Spleen (tissue), 11 donors: ENCODE measurements at regions not wholly inside any gene's neighbourhood (a gene's known extent, or its start where the extent isn't known, plus 50 kb on each side); places are given as distances from the start of the nearest gene placed in this dataset.

Source experiments
- DNase-seq: peaks from one replicate; pipeline ENCODE4 v3.0.0-alpha.2; 2020
- H3K27ac ChIP-seq, 8 donors: fragments of 200-600 bp; sonication (generic) in 7 of 8; 1 replicate in 4 of 8; 2 replicates in 4 of 8; pipeline versions ENCODE4 v1.5.0 to v1.8.0; 2016 to 2021; ENCODE audit warnings: inconsistent platforms in 4 of 8, mild to moderate bottlenecking in 4 of 8, moderate library complexity in 1 of 8
- H3K27me3 ChIP-seq, 7 donors: fragments of 200-600 bp; sonication (generic) in 6 of 7; replicated peaks in 1 of 7; 1 replicate in 4 of 7; 2 replicates in 3 of 7; pipeline versions ENCODE4 v1.5.0 to v1.8.0; 2016 to 2021; ENCODE audit warnings: inconsistent platforms in 3 of 7, mild to moderate bottlenecking in 1 of 7
- H3K36me3 ChIP-seq, 6 donors: fragments of 200-600 bp; sonication (generic) in 5 of 6; 1 replicate in 4 of 6; 2 replicates in 2 of 6; pipeline versions ENCODE4 v1.5.0 to v1.8.0; 2016 to 2021; ENCODE audit warnings: inconsistent platforms in 2 of 6
- H3K4me1 ChIP-seq, 6 donors: fragments of 200-600 bp; sonication (generic) in 5 of 6; 1 replicate in 3 of 6; 2 replicates in 3 of 6; pipeline versions ENCODE4 v1.5.0 to v1.8.0; 2016 to 2021; ENCODE audit warnings: inconsistent platforms in 3 of 6
- H3K4me3 ChIP-seq, 8 donors: fragments of 200-600 bp; sonication (generic) in 7 of 8; 1 replicate in 4 of 8; 2 replicates in 4 of 8; pipeline versions ENCODE4 v1.5.0 to v1.8.0; 2016 to 2021; ENCODE audit warnings: inconsistent platforms in 4 of 8, mild to moderate bottlenecking in 4 of 8, moderate library complexity in 2 of 8
- H3K9me3 ChIP-seq, 8 donors: fragments of 200-600 bp; sonication (generic) in 7 of 8; 1 replicate in 4 of 8; 2 replicates in 4 of 8; pipeline versions ENCODE4 v1.5.0 to v1.8.0; 2016 to 2021; ENCODE audit warnings: inconsistent platforms in 4 of 8
- POLR2A ChIP-seq, 3 donors: fragments of 450-650 bp; IDR thresholded peaks; one replicate each; pipeline ENCODE4 v1.5.1; 2017; ENCODE audit warnings: antibody characterized with exemption in 3 of 3, mild to moderate bottlenecking in 1 of 3
- POLR2AphosphoS5 ChIP-seq, 3 donors: sonication (generic); formaldehyde crosslinking; IDR thresholded peaks; one replicate each; pipeline ENCODE4 v1.5.1; 2017; ENCODE audit warnings: antibody characterized with exemption in 3 of 3
- WGBS, 5 donors: extraction: QIAGEN DNeasy Blood & Tissue Kit in 3 of 5; methylation state at CpG; one replicate each; pipeline versions ENCODE4 v1.1.5 to v1.1.7; 2013 to 2018; 5-methylcytosine and 5-hydroxymethylcytosine counted together
- intact Hi-C: fragments of 100-400 bp; cut with DNase I; formaldehyde crosslinking; loops from one replicate; pipeline ENCODE4 v1.15.0; 2023; ENCODE audit warnings: low total_unique reads
- TF ChIP-seq, protein P1 (sequence below), 11 experiments: fragments of 200-600 bp in 7 of 11; fragments of 450-650 bp in 4 of 11; sonication (generic) in 4 of 11; IDR thresholded peaks in 8 of 11; conservative IDR thresholded peaks in 3 of 11; 1 replicate in 7 of 11; 2 replicates in 4 of 11; pipeline versions ENCODE4 v1.4.0 to v1.8.0; 2016 to 2021; ENCODE audit warnings: antibody characterized with exemption in 11 of 11, inconsistent platforms in 4 of 11, mild to moderate bottlenecking in 1 of 11
- donor health status: healthy with polysubstance abuse.
- donor health status: DM: no; HTN: no; CAD: no; lungs with moderate emphysema.
- donor health status: DM: no; HTN: no; CAD: no.
- donor health status: Bipolar disorder and iron deficiency.
- donor health status: healthy.
- donor health status: DM: no; HTN: no; CAD: no.
- donor health status: DM: yes; HTN: yes; CAD: no.

DNA sequence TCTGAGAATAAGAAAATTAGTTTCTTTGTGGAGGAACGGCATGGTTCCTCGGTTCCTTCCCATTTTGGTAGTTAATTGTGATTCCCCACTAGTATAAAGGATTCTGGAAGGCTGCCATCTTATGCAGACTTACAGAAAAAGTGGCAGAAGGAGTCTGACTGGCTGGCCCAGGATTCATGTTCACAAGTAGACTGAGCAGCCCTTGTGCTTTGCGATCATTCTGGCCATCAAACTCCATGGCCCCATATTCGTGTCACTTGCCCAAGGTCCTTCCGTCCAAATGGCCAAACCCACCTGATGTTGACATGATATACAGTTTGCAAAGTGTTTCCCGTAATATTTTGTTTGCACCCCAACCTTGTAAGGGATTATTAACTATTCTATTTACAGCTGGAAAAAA is 297.2 kb upstream of the AMIGO2 start:
- peaks cover 0 to 17% (median 7%) of the 10 kb centered on the region in 6 donors for H3K4me1 ChIP-seq
- H3K27me3 ChIP-seq, result no peaks in the 10 kb centered on the region
- H3K9me3 ChIP-seq, result peaks cover 0 to 7% (median 0%) of the 10 kb centered on the region in 8 donors
- TF ChIP-seq POLR2AphosphoS5 (IDR thresholded peaks at IDR 0.05) (no peak), POLR2A (IDR thresholded peaks at IDR 0.05) (no peak)
- TF ChIP-seq, protein P1, sequence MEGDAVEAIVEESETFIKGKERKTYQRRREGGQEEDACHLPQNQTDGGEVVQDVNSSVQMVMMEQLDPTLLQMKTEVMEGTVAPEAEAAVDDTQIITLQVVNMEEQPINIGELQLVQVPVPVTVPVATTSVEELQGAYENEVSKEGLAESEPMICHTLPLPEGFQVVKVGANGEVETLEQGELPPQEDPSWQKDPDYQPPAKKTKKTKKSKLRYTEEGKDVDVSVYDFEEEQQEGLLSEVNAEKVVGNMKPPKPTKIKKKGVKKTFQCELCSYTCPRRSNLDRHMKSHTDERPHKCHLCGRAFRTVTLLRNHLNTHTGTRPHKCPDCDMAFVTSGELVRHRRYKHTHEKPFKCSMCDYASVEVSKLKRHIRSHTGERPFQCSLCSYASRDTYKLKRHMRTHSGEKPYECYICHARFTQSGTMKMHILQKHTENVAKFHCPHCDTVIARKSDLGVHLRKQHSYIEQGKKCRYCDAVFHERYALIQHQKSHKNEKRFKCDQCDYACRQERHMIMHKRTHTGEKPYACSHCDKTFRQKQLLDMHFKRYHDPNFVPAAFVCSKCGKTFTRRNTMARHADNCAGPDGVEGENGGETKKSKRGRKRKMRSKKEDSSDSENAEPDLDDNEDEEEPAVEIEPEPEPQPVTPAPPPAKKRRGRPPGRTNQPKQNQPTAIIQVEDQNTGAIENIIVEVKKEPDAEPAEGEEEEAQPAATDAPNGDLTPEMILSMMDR (IDR thresholded peaks at IDR 0.05 in 8 of 11, conservative IDR thresholded peaks at IDR 0.05 in 3 of 11), result no peak
- DNase-seq, result no peak
- no peak overlapping the region for H3K4me3 ChIP-seq
- intact Hi-C loops, result no loop called here
- WGBS, 5 donors, result 85 to 98% (median 90%) methylated on average over 6 of the region's 6 CpGs
- H3K36me3 ChIP-seq, result no peaks in the 10 kb centered on the region
- H3K27ac ChIP-seq, result peak overlapping the region in 5 of 8 donors; percentile 29 to 63 (median 58)

DNA sequence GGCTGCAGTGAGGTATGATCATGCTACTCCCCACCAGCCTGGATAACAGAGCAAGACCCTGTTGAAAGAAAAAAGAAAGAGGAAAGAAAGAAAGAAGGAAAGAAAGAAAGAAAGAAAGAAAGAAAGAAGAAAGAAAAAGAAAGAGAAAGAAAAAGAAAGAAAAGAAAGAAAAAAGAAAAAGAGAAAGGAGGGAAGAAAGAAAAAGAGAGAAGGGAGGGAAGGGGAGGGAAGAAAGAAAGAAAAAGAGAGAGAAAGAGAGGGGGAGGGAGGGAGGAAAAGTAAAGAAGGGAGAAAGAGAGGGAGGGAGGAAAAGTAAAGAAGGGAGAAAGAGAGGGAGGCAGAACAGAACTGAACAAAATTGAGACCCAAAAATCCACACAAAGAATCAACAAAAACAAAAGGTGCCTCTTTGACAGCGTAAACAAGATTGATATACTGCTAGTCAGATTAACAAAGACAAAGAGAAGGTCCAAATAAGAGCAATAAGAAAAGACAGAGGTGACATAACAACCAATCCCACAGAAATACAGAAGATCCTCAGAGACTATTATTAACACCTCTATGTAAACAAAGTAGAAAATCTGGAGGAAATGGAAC is 293.9 kb upstream of the AMIGO2 start:
- H3K4me1 ChIP-seq, result peaks cover under 1 to 13% (median 6%) of the 10 kb centered on the region in 6 donors
- intact Hi-C loops, result no loop called here
- 90 to 100% (median 95%) methylated on average over 1 of the region's 1 CpG for WGBS, 5 donors

DNA sequence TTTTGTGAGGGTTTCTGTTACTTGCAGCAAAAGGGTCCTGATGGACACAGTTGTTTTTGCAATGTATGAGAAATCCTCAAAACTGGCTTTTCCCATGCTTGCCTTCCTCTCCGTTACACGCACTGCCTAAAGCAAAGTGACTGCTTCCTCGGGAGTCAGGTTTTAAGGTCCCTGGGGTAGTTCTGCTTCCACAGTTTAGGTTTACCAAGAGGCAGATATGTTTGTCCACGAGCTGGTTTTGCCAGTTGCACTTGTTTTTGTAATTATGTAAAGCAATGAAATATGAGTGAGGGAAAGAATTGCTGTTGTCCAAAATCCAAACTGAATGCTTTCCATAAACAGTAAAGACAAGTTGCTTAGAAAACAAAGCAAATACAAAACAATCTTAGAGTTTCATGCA is 290.7 kb upstream of the AMIGO2 start:
- Histone ChIP-seq H3K9me3 (no peaks in the 10 kb centered on the region), H3K27me3 (no peaks in the 10 kb centered on the region), H3K36me3 (no peaks in the 10 kb centered on the region), H3K4me3 (no peak overlapping the region), H3K4me1 (peaks cover 8 to 29% (median 24%) of the 10 kb centered on the region in 6 donors), H3K27ac (no peak overlapping the region)
- 85 to 94% (median 88%) methylated on average over 4 of the region's 4 CpGs for WGBS, 5 donors
- intact Hi-C loops, result no loop called here
- TF ChIP-seq, protein P1 (IDR thresholded peaks at IDR 0.05 in 8 of 11, conservative IDR thresholded peaks at IDR 0.05 in 3 of 11), result no peak
- TF ChIP-seq POLR2A (IDR thresholded peaks at IDR 0.05) (no peak), POLR2AphosphoS5 (IDR thresholded peaks at IDR 0.05) (no peak)
- DNase-seq, result no peak

More for the DNA sequence above, 293.9 kb upstream of the AMIGO2 start:
- peak overlapping the region in 1 of 8 donors; percentile 3 for H3K27ac ChIP-seq
- H3K36me3 ChIP-seq, result no peaks in the 10 kb centered on the region
- TF ChIP-seq POLR2AphosphoS5 (IDR thresholded peaks at IDR 0.05), result no peak
- no peak for TF ChIP-seq POLR2A (IDR thresholded peaks at IDR 0.05)
- TF ChIP-seq, protein P1 (IDR thresholded peaks at IDR 0.05 in 8 of 11, conservative IDR thresholded peaks at IDR 0.05 in 3 of 11), result no peak
- DNase-seq, result no peak
- no peak overlapping the region for H3K4me3 ChIP-seq
- no peaks in the 10 kb centered on the region for H3K9me3 ChIP-seq
- no peaks in the 10 kb centered on the region for H3K27me3 ChIP-seq

DNA sequence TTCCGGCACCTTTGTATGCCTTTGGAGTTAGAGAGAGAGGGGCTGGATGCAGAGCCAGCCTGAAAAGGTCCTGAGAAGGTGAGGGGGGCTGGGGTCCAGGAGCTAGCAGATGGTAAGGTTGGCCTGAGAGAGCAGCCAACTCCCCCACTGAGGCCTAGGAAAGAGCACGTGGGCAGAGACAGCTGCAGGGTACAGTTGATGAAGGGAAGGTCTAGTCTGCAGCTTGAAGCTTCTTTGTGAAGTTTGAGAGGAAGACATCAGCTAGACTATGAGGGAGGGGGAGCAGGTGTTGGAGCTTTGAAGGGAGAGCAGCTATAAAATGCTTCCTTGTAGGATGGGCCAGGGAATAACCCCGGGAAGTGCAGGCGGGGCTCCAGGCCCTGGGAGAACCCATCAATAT is 289.3 kb upstream of the AMIGO2 start:
- intact Hi-C loops, result no loop called here
- WGBS, 5 donors, result 86 to 93% (median 91%) methylated on average over 4 of the region's 4 CpGs
- H3K36me3 ChIP-seq, result no peaks in the 10 kb centered on the region
- H3K27me3 ChIP-seq, result no peaks in the 10 kb centered on the region
- H3K4me1 ChIP-seq, result peaks cover 8 to 42% (median 26%) of the 10 kb centered on the region in 6 donors
- H3K9me3 ChIP-seq, result no peaks in the 10 kb centered on the region
- TF ChIP-seq POLR2A (IDR thresholded peaks at IDR 0.05) (no peak), POLR2AphosphoS5 (IDR thresholded peaks at IDR 0.05) (no peak)
- TF ChIP-seq, protein P1 (IDR thresholded peaks at IDR 0.05 in 8 of 11, conservative IDR thresholded peaks at IDR 0.05 in 3 of 11), result no peak
- DNase-seq, result no peak
- no peak overlapping the region for H3K27ac ChIP-seq
- no peak overlapping the region for H3K4me3 ChIP-seq
